ENCODE measurements at regions not wholly inside any gene's neighbourhood (a gene's known extent, or its start where the extent isn't known, plus 50 kb on each side); places are given as distances from the start of the nearest gene placed in this dataset.

- Histone ChIP-seq H3K4ac (ENCODE audit: low read depth, low read length) (no peak overlapping the region), H3K4me2 (ENCODE audit: insufficient read depth, insufficient read length, low read length) (no peak overlapping the region), H3K79me1 (ENCODE audit: insufficient read depth, low read depth, low read length, poor library complexity, severe bottlenecking) (no peaks in the 10 kb centered on the region), H3K27me3 (ENCODE audit: insufficient read depth, low read length) (no peaks in the 10 kb centered on the region), H3K27ac (ENCODE audit: insufficient read length, low read depth, low read length) (no peak overlapping the region), H3K79me2 (ENCODE audit: insufficient read depth, low read length) (no peaks in the 10 kb centered on the region; the same call in 1 of the 2 replicates), H3K4me1 (ENCODE audit: insufficient read depth, low read length) (no peaks in the 10 kb centered on the region), H2AK5ac (ENCODE audit: insufficient read length, low read length) (no peak overlapping the region), H2BK20ac (ENCODE audit: low read depth, low read length, poor library complexity, severe bottlenecking) (no peak overlapping the region), H2BK5ac (ENCODE audit: insufficient read length, low read length) (no peak overlapping the region), H3T11ph (ENCODE audit: low read length) (no peak overlapping the region), H4K91ac (ENCODE audit: insufficient read length, low read depth, low read length) (no peak overlapping the region), H3K23me2 (ENCODE audit: insufficient read length, low read depth, low read length, poor library complexity, severe bottlenecking) (no peaks in the 10 kb centered on the region), H3K18ac (ENCODE audit: insufficient read length, low read depth, low read length) (no peak overlapping the region), H2BK120ac (ENCODE audit: low read depth, low read length, poor library complexity, severe bottlenecking) (no peak overlapping the region), H4K5ac (ENCODE audit: insufficient read length, low read depth, low read length) (no peak overlapping the region), H2AFZ (ENCODE audit: low read length) (no peak overlapping the region), H3K23ac (ENCODE audit: insufficient read length, low read depth, low read length) (no peak overlapping the region), H3K9me3 (ENCODE audit: control insufficient read depth, low read depth, low read length) (no peaks in the 10 kb centered on the region), H3K14ac (ENCODE audit: insufficient read depth, low read length) (no peak overlapping the region), H4K20me1 (ENCODE audit: control insufficient read depth, insufficient read depth, insufficient read length) (no peaks in the 10 kb centered on the region), H2BK15ac (ENCODE audit: low read depth, low read length) (no peak overlapping the region), H2BK12ac (ENCODE audit: insufficient read length, low read depth, low read length) (no peak overlapping the region), H3K9ac (ENCODE audit: extremely low read depth, insufficient read length, low read length) (no peak overlapping the region), H4K8ac (replicated peaks; ENCODE audit: insufficient read length, low read depth, low read length) (no peak overlapping the region), H3K56ac (ENCODE audit: insufficient read length, low read depth, low read length) (no peak overlapping the region)
- no peak for TF ChIP-seq CTCF (conservative IDR thresholded peaks at IDR 0.05)
- Mint-ChIP-seq H3K27me3 (ENCODE audit: low read depth) (no peaks in the 10 kb centered on the region), H3K4me1 (peaks cover 0 to 3% of the 10 kb centered on the region in 2 experiments; a peak in 1 of 4 replicates), H3K36me3 (ENCODE audit: insufficient read depth in 1 of 3, low read depth in 3 of 3) (no peaks in the 10 kb centered on the region), H3K27ac (no peak overlapping the region), H3K9me3 (no peaks in the 10 kb centered on the region), H3K4me3 (no peak overlapping the region)
- WGBS (ENCODE audit: extremely low coverage, insufficient read length, low lambda C conversion rate), result no CpG with 5 or more reads among the region's 2 CpGs
- no peak for DNase-seq
These were observed 1630.1 kb upstream of the C9orf72 start for GRCh38 chr9:29203244-29203930.

All from H9 (cell line).